ENCODE measurements at regions not wholly inside any gene's neighbourhood (a gene's known extent, or its start where the extent isn't known, plus 50 kb on each side); places are given as distances from the start of the nearest gene placed in this dataset.
A peak's percentile ranks its signal among the peaks of the same experiment; 100 is the strongest.

GRCh38 chr22:48450188-48450825 is 1377.4 kb downstream of the BRD1 start:
- DNase-seq, result no peak

- no peak for DNase-seq
These were observed 1378.0 kb downstream of the BRD1 start for GRCh38 chr22:48449466-48450187.

- DNase-seq, result no peak
These were observed 1378.9 kb downstream of the BRD1 start for GRCh38 chr22:48448821-48449220.

DNA sequence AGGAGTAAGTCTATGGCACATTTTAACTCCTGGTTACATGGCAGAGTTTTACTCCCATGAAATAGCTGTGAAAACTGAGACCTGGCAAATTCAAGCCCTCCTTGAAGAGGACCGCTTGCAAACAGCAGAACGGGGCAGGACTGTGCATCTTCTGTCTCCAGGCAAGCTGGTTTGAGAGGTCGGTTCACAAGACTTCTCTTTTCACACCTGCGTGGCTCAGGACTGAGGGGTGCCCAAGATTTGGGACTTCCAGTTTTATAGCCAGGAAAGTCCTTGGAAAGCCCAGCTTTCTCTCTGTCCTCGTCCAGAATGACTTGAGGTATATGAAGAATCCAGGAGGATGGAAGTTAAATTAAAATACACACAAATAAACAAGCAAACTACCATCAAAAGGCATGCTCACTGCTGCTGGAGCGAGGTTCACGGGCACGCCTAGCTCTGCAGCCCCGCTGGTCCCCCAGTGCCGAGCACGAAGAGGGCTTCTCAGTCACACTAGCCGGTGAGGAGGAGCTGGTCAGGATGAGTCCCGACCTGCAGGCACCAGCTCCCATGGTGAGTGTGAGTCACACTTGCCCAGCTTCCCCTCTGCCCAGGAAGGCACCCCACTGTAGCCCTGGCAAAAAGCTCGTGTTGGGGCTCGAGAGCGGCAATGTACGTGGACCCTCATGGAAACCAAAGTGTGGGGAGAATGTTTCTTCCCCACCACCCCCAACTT is 1382.4 kb downstream of the BRD1 start:
- DNase-seq, result no peak

DNA sequence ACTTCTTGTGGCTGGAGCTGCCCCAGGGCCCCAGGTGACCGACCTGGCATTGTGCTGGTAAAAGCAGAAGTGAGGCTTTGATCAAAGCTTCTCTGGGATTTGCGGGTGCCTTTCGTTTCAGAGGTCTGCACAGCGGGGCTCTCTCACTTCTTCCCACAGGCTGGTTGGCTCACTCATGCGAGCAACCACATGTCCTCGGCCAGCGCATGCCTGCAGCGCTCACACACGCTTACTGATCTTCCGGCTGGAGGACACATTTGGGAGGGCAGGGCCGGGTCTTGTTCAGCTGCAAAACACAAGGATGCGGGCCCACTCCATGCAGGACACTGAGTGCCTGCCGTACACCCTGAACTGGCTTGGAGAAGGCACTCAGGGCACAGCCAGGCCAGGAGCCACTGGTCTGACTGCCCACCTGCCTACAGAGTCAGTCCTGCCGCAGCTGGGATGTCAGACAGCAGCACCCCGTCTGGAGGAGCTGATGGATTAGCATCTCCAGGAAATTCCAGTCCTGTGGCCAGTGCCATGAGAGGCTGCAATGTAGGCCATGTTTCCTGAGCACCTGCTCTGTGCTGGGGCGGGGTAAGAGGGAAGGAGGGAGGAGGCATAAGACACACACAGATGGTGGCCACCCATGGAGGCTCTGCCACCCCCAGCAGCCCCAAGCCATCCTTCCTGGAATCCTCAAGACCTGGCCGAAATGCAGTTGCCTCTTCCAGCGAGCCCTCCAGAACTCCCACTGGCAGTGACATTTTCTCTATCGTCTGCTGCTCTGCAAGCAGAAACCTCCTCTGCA is 1383.2 kb downstream of the BRD1 start:
- DNase-seq, result no peak

GRCh38 chr22:48443680-48444079 is 1384.0 kb downstream of the BRD1 start:
- no peak for DNase-seq

DNA sequence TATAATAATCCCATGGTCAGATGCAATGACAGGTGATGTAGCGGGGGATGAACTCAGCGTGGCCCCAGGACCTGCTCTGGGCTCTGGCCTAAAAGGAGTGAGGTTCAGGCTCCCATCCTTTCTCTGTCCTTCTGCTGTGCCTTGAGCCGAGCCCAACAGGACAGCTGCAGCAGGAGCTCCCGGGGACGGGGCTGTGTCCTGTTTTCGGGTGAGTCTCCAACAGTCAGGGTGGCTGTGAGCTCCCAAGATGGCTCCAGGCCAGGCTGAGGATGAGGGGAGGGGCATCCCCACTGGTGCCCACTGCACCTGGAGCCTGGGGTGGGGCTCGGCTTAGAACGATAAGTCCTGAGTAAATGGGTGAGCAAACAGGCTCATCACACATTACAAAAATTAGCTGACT is 1385.0 kb downstream of the BRD1 start:
- no peak for DNase-seq

GRCh38 chr22:48441553-48441850 is 1386.2 kb downstream of the BRD1 start:
- no peak for DNase-seq

DNA sequence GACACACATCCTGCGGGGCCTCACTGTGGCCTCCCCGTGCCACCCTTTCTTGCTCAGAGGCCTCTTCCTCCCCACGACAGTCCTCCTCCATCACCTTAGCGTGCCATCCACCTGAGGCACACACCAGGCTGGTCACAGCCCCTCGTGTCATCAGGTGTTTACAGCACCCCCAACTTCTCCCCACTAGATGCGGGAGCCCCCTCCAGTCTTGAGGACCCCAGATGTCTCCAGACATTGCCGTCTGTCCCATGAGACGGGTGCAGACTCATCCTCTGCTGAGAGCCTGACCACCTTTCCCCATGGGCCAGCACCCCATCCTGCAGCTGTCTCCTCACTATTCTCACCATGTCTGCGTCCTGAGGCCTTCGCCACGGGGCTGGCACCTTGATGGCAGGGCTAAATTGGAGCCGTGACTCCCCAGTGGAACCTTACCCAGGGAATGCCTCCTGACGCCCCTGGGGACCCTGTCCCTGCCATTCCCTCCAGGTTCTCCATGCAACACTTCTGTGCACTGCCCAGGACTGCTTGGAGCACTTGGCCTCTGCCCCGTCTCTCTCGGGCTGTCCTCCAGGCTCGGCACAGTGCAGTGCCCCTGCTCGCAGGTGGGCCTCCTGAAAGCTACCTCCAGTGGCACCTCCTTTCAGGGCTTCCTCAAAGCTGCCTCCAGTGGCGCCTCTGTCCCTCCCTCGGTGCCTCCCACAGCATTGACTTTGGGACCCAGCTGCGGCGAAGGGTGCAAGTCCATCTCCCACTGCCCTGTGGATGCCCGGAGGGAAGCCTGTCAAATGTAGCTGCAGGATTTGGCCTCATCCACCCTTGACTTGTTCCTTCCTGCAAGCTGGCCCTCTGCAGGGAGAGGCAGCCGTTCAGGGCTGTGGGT is 1386.8 kb downstream of the BRD1 start:
- no peak for DNase-seq

- no peak for DNase-seq
These were observed 1387.5 kb downstream of the BRD1 start for GRCh38 chr22:48440176-48440575.

- DNase-seq, result no peak
These were observed 1388.0 kb downstream of the BRD1 start for GRCh38 chr22:48439560-48440135.

GRCh38 chr22:48438800-48439559 is 1388.7 kb downstream of the BRD1 start:
- peak; percentile 1 for DNase-seq

GRCh38 chr22:48438096-48438495 is 1389.6 kb downstream of the BRD1 start:
- no peak for DNase-seq

DNA sequence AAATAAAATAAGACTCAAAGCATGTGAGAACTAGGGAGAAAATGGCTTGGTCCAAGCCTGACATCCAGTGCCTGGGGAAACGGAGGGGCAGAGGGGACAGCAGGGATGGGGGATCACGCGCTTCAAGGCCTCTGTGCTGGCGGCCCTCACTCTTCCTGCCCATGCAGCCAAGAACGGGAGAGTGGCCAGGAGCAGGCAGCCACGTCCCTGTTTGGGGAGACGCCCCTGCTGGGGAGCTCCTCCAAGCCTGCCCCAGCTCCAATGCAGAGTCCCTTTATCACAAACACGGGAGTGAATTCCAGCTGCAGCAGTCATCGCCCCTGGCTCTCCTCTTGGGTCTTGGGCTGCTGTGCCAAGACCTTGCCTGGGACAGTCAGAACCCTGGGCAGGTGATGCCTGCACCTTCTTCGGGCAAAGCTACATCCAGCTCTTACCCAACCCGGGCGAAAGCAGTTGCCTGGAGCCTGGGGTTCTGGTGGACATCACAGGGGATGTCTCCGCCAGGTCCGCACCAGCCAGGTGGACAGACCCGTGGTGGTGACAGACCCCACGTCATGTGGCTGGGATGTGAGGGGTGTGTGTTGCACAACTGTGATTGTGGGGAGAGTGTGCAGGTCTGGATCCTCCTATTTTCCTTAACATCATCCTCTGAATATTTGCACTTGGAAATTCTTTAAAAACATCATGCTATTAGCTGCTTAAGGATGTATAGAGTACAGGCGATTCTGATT is 1391.3 kb downstream of the BRD1 start:
- no peak for DNase-seq

DNA sequence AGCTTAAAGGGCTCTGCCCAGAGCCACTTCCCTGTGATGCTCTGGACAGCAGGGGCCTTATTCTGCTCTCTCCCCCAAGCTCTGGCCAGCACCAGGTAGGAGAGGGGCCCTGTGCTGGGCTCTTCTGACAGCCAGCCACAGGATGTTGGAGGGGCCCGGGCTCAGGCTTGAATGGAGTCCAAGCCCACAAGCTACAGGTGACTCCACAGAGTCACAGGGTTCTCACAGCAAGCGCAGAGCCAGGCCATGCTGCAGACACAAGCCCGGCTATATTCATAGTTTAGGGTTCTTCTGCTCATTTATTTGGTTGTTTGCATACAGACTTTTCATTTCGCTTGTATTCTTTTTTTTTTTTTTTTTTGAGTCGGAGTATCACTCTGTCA is 1392.8 kb downstream of the BRD1 start:
- DNase-seq, result no peak

DNA sequence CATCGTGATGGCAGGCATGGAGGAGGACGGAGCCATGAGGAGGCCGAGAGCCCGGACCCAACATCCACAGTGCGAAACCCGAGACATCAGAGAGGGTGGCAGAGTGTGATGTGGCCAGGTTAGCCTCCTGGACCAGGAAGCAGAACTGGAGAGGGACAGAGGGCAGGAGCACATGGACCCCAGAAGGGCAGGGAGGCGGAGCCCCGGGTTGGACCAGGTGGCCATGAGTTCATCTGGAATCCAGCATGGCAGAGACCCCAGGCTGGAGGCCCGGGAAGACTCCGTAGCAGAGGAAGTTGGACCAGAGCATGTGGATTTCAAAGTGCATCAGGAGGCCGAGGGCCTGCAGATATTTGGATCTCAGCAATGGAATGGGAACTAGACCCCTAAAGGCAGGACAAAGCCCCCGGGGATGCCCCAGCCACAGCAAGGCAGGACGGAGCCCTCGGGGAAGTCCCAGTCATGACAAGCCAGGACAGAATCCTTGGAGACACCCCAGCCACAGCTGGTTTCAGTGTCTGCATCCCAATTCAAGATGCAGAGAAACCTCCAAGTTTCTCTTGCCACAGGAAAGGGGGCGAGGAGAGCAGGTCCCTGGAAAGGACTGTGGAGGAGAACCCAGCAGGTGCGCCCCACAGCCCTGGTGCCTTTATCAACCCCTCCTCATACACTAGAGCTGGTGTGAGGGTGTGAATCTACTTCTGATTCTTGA is 1393.4 kb downstream of the BRD1 start:
- no peak for DNase-seq

GRCh38 chr22:48433647-48434046 is 1394.0 kb downstream of the BRD1 start:
- no peak for DNase-seq

- DNase-seq, result no peak
These were observed 1394.7 kb downstream of the BRD1 start for GRCh38 chr22:48432781-48433518.
